H1 (cell line): ENCODE measurements at regions not wholly inside any gene's neighbourhood (a gene's known extent, or its start where the extent isn't known, plus 50 kb on each side); places are given as distances from the start of the nearest gene placed in this dataset.

Source experiments
- BACH1 ChIP-seq: IDR thresholded peaks from 2 replicates; pipeline ENCODE4 v1.6.1; 2012; ENCODE audit warnings: low read length, improper control_type of control experiment
- BCL11A ChIP-seq, 2 experiments: IDR thresholded peaks; one replicate each; pipeline ENCODE4 v1.6.1; 2011; ENCODE audit warnings: low read depth in 2 of 2, low read length in 2 of 2, mild to moderate bottlenecking in 2 of 2
- CBX8 ChIP-seq: fragments of 300-800, 300-1000 bp; sonication (generic); IDR thresholded peaks from 2 replicates; pipeline ENCODE4 v1.7.1; 2016; ENCODE audit warnings: low read depth, low read length, borderline replicate concordance
- CHD7 ChIP-seq: fragments of 300-600 bp; sonication (generic); IDR thresholded peaks from 2 replicates; pipeline ENCODE4 v1.7.1; 2012; ENCODE audit warnings: low read length, moderate library complexity, mild to moderate bottlenecking, inconsistent platforms; ENCODE audit not compliant: insufficient replicate concordance
- EP300 ChIP-seq, 2 experiments: IDR thresholded peaks; 1 replicate in 1 of 2; 2 replicates in 1 of 2; pipeline ENCODE4 v1.6.1; 2011 to 2012; ENCODE audit warnings: low read depth in 2 of 2, low read length in 2 of 2, mild to moderate bottlenecking in 2 of 2, borderline replicate concordance in 1 of 2, inconsistent platforms in 1 of 2, moderate library complexity in 1 of 2
- KDM4A ChIP-seq: IDR thresholded peaks from one replicate; pipeline ENCODE4 v1.7.1; 2012; ENCODE audit warnings: low read depth, mild to moderate bottlenecking, moderate library complexity, low read length, inconsistent platforms; ENCODE audit not compliant: severe bottlenecking
- NANOG ChIP-seq: IDR thresholded peaks from 2 replicates; pipeline ENCODE4 v1.6.1; 2011; ENCODE audit warnings: low read length, low read depth, mild to moderate bottlenecking, inconsistent platforms; ENCODE audit not compliant: insufficient read depth, poor library complexity, severe bottlenecking
- NRF1 ChIP-seq: IDR thresholded peaks from 2 replicates; pipeline ENCODE4 v1.6.1; 2011; ENCODE audit warnings: mild to moderate bottlenecking, low read depth, low read length, improper control_type of control experiment
- RXRA ChIP-seq: IDR thresholded peaks from 2 replicates; pipeline ENCODE4 v1.6.1; 2011; ENCODE audit warnings: low read depth, mild to moderate bottlenecking, low read length, moderate library complexity; ENCODE audit not compliant: insufficient read depth

DNA sequence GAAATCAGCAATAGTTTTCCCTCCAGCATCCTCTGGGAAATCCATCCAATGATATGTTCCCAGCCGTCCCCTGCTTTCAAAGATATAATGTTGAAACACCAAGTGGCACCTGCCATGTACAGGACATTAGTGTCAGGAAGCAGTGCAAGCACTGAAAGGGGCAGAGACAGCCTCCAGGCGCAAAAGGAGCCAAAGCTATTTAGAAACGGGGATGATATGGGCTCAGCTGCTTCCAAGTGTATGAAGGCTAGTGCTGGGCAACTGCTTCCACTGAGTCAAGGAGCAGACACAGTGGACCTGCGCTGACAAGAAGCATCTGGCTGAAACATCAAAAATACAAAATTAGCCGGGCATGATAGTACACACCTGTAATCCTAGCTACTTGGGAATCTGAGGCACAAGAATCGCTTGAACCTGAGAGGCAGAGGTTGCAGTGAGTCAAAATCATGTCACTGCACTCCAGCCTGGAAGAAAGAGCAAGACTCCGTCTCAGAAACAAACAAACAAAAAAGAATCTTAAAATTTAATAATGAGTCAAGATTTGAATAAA lies 119.7 kb downstream of the AQP9 start (continued):
- TF ChIP-seq CHD7 (no peak), NANOG (no peak), NRF1 (no peak), CBX8 (no peak), BACH1 (no peak), KDM4A (no peak), RXRA (no peak), BCL11A (IDR thresholded peaks at IDR 0.05; ENCODE audit: low read depth in 2 of 2, low read length in 2 of 2) (no peak), EP300 (IDR thresholded peaks at IDR 0.05; ENCODE audit: borderline replicate concordance in 1 of 2, low read depth in 2 of 2, low read length in 2 of 2) (no peak)
